ENCODE measurements at regions not wholly inside any gene's neighbourhood (a gene's known extent, or its start where the extent isn't known, plus 50 kb on each side); places are given as distances from the start of the nearest gene placed in this dataset.

DNA sequence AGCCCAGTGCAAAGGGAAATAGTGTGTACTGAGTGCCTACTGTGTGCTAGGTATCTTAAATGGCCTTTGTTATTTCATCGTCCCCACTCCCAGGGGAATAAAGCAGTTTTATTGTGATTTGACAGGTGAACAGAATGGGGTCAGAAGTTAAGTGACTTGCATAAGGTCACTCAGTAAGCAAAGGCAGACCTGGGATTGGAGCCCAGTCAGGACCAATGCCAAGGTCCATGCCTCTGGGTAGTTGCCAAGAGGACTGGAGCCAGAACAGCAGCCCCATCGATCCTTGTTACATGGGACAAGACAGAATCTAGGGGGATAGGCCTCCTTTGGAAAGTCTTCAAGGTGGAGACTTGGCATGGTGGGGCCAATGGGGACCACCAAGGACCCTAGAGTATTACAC, 227.4 kb upstream of the PWP1 start (continued):
- no peak for TF ChIP-seq ETV6 (IDR thresholded peaks at IDR 0.05; ENCODE audit: borderline replicate concordance in 1 of 2, low read depth in 2 of 2, low read length in 1 of 2)
- no peak for TF ChIP-seq ETV6 (CRISPR knock-in tag; IDR thresholded peaks at IDR 0.05; ENCODE audit: borderline replicate concordance)
- TF ChIP-seq, protein P1, sequence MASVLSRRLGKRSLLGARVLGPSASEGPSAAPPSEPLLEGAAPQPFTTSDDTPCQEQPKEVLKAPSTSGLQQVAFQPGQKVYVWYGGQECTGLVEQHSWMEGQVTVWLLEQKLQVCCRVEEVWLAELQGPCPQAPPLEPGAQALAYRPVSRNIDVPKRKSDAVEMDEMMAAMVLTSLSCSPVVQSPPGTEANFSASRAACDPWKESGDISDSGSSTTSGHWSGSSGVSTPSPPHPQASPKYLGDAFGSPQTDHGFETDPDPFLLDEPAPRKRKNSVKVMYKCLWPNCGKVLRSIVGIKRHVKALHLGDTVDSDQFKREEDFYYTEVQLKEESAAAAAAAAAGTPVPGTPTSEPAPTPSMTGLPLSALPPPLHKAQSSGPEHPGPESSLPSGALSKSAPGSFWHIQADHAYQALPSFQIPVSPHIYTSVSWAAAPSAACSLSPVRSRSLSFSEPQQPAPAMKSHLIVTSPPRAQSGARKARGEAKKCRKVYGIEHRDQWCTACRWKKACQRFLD (CRISPR knock-in tag; IDR thresholded peaks at IDR 0.05), result no peak
- TF ChIP-seq RBM25 (IDR thresholded peaks at IDR 0.05; ENCODE audit: low read depth, low read length, severe bottlenecking), result no peak
- TF ChIP-seq JUND (IDR thresholded peaks at IDR 0.05; ENCODE audit: borderline replicate concordance, low read depth, low read length), result no peak
- TF ChIP-seq JUND (tag; IDR thresholded peaks at IDR 0.05; ENCODE audit: borderline replicate concordance, low read depth, low read length), result no peak
- no peak for TF ChIP-seq SIX5 (IDR thresholded peaks at IDR 0.05; ENCODE audit: borderline replicate concordance in 1 of 2, insufficient read depth in 1 of 2, low read depth in 1 of 2, low read length in 2 of 2)

DNA sequence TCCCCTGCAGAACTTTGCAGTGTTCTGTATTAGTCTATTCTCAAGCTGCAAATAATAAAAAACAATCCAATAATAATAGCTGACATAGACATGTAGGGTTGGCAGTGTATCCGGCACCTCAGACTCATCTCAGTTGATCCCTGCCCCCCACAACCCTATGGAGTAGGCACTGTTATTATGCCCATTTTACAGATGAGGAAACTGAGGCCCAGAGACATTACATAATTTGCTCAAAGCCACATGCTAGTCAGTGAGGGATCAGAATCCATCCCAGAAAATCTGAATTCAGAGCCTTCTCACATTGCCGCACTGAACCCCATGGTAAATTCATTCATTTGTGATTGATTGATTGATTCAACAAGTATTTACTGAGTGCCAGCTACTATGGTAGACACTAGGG, 226.6 kb upstream of the PWP1 start:
- Histone ChIP-seq H3K79me2 (ENCODE audit: control insufficient read depth, insufficient read depth, low read length) (no peaks in the 10 kb centered on the region), H3K4me2 (ENCODE audit: insufficient read depth, low read length) (no peak overlapping the region), H3K27ac (ENCODE audit: extremely low read depth, low read depth, low read length) (no peak overlapping the region), H4K20me1 (replicated peaks; ENCODE audit: control insufficient read depth, insufficient read depth, low read length) (no peaks in the 10 kb centered on the region), H3K4me1 (replicated peaks in 1 of 2; ENCODE audit: control insufficient read depth in 2 of 2, insufficient read depth in 2 of 2, low read length in 2 of 2) (no peaks in the 10 kb centered on the region), H3K9me1 (ENCODE audit: control insufficient read depth, insufficient read depth, low read length) (no peaks in the 10 kb centered on the region), H3K9me3 (replicated peaks; ENCODE audit: control insufficient read depth, insufficient read depth, low read depth, low read length) (no peaks in the 10 kb centered on the region), H3K9ac (ENCODE audit: insufficient read depth in 1 of 2, low read depth in 2 of 2, low read length in 2 of 2) (no peak overlapping the region), H3K4me3 (no peak overlapping the region), H3K27me3 (ENCODE audit: control insufficient read depth in 2 of 2, insufficient read depth in 2 of 2, low read length in 2 of 2) (peaks cover 0 to 13% of the 10 kb centered on the region in 2 experiments; a peak in 3 of 5 replicates), H3K36me3 (ENCODE audit: control insufficient read depth, insufficient read depth, low read length) (no peaks in the 10 kb centered on the region), H2AFZ (ENCODE audit: low read depth, low read length) (no peak overlapping the region)
- DNase-seq (ENCODE audit: extremely low read depth in 1 of 4, low spot score in 3 of 4), result no peak
- no peak for ATAC-seq
- in situ Hi-C loops (cut with MboI) (no loop called here), intact Hi-C loops (cut with micrococcal nuclease) (no loop called here)
- TF ChIP-seq ADNP (tag; IDR thresholded peaks at IDR 0.05), result 0 out of 2 replicates have a peak, but pooled peaks have one; percentile 38
- no peak for TF ChIP-seq RBM34 (IDR thresholded peaks at IDR 0.05; ENCODE audit: borderline replicate concordance, insufficient read depth, low read length)
- TF ChIP-seq, protein P2, sequence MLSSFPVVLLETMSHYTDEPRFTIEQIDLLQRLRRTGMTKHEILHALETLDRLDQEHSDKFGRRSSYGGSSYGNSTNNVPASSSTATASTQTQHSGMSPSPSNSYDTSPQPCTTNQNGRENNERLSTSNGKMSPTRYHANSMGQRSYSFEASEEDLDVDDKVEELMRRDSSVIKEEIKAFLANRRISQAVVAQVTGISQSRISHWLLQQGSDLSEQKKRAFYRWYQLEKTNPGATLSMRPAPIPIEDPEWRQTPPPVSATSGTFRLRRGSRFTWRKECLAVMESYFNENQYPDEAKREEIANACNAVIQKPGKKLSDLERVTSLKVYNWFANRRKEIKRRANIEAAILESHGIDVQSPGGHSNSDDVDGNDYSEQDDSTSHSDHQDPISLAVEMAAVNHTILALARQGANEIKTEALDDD (IDR thresholded peaks at IDR 0.05), result no peak
- no peak for TF ChIP-seq HCFC1 (IDR thresholded peaks at IDR 0.05; ENCODE audit: low read depth, low read length)
- no peak for TF ChIP-seq GABPA (tag; conservative IDR thresholded peaks at IDR 0.05; ENCODE audit: low read depth)
- TF ChIP-seq RBM25 (IDR thresholded peaks at IDR 0.05; ENCODE audit: low read depth, low read length, severe bottlenecking), result peak; percentile 88
- no peak for TF ChIP-seq PTBP1 (IDR thresholded peaks at IDR 0.05; ENCODE audit: low read depth, low read length)
- FAIRE-seq, result no peak
- CTCF ChIA-PET (ENCODE audit: low intra/inter-chr PET ratio), result no interaction called here
- 4% methylated on average over 2 of the region's 2 CpGs for WGBS (ENCODE audit: insufficient coverage, low coverage, missing lambda C conversion rate)
- POLR2A ChIA-PET, result no interaction called here
- BruUV-seq (replicated peaks), result no TSS peak
